22Rv1 (cell line): ENCODE measurements at regions not wholly inside any gene's neighbourhood (a gene's known extent, or its start where the extent isn't known, plus 50 kb on each side); places are given as distances from the start of the nearest gene placed in this dataset.

Source experiments
- ZFX ChIP-seq: fragments of 450-650 bp; IDR thresholded peaks from 2 replicates; pipeline ENCODE4 v1.6.1; 2017; ENCODE audit warnings: antibody characterized with exemption, borderline replicate concordance
- TF ChIP-seq, protein P1 (sequence below): fragments of 450-650 bp; IDR thresholded peaks from 2 replicates; pipeline ENCODE4 v1.5.1; 2017; ENCODE audit warnings: mild to moderate bottlenecking

DNA sequence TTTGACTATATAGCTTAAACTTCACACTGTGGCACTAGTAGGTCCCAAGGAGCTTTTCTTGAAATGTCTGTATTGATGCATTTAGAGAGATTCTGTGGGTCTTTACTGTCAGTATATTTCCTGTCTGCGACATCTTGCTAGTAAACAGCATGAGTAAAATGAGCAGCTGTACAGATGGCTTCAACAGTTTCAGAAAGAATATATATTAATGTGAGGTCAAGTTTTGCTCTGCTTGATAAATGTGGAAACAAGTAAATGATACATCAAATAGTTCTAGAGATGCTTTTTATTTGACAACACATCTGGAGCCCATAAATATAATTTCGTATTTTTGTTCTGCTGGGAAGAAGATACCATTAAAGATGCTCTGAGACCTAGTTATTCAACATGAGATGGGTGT, 310.9 kb upstream of the COL3A1 start:
- TF ChIP-seq, protein P1, sequence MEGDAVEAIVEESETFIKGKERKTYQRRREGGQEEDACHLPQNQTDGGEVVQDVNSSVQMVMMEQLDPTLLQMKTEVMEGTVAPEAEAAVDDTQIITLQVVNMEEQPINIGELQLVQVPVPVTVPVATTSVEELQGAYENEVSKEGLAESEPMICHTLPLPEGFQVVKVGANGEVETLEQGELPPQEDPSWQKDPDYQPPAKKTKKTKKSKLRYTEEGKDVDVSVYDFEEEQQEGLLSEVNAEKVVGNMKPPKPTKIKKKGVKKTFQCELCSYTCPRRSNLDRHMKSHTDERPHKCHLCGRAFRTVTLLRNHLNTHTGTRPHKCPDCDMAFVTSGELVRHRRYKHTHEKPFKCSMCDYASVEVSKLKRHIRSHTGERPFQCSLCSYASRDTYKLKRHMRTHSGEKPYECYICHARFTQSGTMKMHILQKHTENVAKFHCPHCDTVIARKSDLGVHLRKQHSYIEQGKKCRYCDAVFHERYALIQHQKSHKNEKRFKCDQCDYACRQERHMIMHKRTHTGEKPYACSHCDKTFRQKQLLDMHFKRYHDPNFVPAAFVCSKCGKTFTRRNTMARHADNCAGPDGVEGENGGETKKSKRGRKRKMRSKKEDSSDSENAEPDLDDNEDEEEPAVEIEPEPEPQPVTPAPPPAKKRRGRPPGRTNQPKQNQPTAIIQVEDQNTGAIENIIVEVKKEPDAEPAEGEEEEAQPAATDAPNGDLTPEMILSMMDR: no peak
- no peak for TF ChIP-seq ZFX
